ENCODE measurements at regions not wholly inside any gene's neighbourhood (a gene's known extent, or its start where the extent isn't known, plus 50 kb on each side); places are given as distances from the start of the nearest gene placed in this dataset.

DNA sequence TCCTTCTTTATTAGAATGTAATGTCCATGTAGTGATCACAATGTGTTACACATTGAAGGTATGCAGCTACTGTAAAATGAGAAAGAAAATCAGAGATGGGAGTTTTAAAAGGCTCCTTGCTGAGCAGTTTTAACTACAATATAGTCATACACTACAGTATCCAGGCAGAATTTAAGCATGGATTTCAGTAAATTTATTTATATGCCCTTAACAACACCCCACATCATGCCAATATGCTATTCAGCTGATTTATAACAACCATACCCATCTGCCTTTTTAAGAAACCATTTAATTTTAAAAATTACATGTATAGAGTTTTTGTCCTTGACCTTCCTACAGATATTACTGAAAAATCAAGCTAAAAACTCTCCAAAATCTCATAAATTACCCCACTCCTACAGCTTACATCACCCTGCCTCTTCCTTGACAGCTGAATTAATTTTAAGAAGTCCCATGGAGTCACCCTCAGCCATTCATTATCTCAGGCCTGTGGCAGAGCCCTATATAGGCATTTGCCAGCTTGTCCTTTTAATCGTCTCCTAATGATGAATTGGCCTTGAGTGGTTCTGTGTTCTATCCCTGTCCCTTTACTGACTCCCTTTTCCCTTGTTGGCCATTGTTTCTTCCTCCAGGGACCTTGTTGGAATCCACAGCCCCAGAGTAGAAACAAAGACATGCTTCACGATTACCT lies 797.6 kb upstream of the ARRDC4 start:
- DNase-seq (ENCODE audit: low read depth in 1 of 2, low spot score in 1 of 2), result no peak
- no peaks in the 10 kb centered on the region for H3K27me3 ChIP-seq
- H3K4me1 ChIP-seq (ENCODE audit: low read depth), result no peaks in the 10 kb centered on the region
- H3K9me3 ChIP-seq (ENCODE audit: low read depth), result no peaks in the 10 kb centered on the region
- H3K27ac ChIP-seq, result no peak overlapping the region
- no peaks in the 10 kb centered on the region for H3K36me3 ChIP-seq
- TF ChIP-seq, protein P1, sequence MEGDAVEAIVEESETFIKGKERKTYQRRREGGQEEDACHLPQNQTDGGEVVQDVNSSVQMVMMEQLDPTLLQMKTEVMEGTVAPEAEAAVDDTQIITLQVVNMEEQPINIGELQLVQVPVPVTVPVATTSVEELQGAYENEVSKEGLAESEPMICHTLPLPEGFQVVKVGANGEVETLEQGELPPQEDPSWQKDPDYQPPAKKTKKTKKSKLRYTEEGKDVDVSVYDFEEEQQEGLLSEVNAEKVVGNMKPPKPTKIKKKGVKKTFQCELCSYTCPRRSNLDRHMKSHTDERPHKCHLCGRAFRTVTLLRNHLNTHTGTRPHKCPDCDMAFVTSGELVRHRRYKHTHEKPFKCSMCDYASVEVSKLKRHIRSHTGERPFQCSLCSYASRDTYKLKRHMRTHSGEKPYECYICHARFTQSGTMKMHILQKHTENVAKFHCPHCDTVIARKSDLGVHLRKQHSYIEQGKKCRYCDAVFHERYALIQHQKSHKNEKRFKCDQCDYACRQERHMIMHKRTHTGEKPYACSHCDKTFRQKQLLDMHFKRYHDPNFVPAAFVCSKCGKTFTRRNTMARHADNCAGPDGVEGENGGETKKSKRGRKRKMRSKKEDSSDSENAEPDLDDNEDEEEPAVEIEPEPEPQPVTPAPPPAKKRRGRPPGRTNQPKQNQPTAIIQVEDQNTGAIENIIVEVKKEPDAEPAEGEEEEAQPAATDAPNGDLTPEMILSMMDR (IDR thresholded peaks at IDR 0.05; ENCODE audit: low read depth, low read length), result no peak
- no peak overlapping the region for H3K4me3 ChIP-seq

DNA sequence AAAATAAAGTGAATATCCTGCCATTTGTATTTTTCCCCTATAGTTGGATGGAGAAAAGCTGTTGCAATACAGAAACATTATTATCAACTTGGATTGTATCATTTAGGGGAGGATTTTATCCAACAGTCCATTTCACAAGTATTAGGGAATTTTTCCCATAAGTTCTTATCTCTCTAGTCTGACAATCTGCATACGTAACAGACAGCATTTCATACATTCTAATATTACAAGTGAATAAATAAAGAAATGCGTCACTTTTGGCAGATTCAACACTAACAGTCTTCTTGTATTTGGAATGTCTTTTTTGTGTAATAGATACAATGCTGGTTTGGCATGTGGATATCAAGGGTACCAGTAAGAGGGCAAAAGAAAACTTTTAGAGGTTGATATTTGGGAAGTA lies 795.3 kb upstream of the ARRDC4 start:
- Histone ChIP-seq H3K36me3 (no peaks in the 10 kb centered on the region), H3K27me3 (no peaks in the 10 kb centered on the region), H3K9me3 (ENCODE audit: low read depth) (no peaks in the 10 kb centered on the region), H3K4me1 (ENCODE audit: low read depth) (peaks cover 2% of the 10 kb centered on the region), H3K27ac (no peak overlapping the region), H3K4me3 (no peak overlapping the region)
- DNase-seq (ENCODE audit: low read depth in 1 of 2, low spot score in 1 of 2), result peak in 1 of 2 donors; percentile 25
- TF ChIP-seq, protein P1 (IDR thresholded peaks at IDR 0.05; ENCODE audit: low read depth, low read length), result no peak

DNA sequence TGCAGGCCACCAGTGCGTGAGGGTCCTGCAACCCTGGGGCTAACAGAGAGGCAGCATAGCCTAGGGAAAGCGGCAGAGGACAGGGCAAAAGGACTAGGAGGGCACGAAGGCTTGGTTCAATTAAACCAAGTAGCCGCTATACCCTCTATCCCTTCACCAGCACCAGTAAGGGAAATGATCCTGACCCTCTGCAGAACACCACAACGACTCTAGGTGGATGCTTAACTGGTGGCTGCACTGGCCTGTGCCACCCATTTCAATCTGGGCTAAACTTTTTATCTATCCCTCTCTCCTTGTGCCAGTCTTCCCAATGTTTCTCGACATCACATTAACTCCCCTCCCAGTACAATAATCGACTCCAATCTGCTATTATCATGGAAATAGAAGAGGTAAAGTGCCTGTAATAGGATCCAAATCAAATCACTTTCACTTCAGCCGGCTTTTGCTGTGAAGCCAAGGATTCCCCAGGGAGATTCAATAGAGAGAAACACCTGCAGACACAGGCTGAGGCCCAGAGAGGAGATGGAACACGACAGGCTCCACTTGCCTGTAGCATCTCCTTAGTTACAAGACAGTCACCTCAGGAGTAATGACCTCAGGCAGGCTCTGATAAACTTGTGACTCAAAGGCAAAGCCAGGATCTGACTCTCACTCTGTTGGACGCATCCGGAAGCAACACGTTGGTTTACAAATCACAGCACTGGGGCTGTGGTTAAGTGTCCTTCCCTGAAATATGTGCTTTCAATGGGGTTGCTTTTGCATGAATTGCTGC lies 791.6 kb upstream of the ARRDC4 start:
- H3K36me3 ChIP-seq, result no peaks in the 10 kb centered on the region
- H3K27ac ChIP-seq, result no peak overlapping the region
- H3K27me3 ChIP-seq, result no peaks in the 10 kb centered on the region
- H3K9me3 ChIP-seq (ENCODE audit: low read depth), result no peaks in the 10 kb centered on the region
- TF ChIP-seq, protein P1 (IDR thresholded peaks at IDR 0.05; ENCODE audit: low read depth, low read length), result no peak
- no peak overlapping the region for H3K4me3 ChIP-seq
- H3K4me1 ChIP-seq (ENCODE audit: low read depth), result peaks cover 13% of the 10 kb centered on the region
- no peak for DNase-seq (ENCODE audit: low read depth in 1 of 2, low spot score in 1 of 2)

DNA sequence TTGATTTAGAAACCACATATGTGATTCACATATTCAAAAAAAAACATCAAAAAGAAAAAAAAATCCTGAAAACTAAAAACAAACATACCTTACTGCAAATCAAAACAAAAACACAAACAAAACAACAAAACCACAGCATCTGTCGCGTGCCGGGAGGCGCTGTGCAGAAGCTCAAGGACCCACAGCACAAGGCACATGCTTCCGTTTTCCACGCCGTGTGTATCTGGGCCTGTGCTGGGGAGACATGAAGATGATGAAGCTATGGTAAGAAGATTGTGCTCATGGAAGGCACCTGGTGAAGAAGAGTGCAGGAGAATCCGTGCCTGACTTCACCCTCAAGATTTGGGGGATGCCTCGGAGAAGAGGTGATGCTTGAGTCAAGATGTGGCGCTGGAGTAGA lies 788.9 kb upstream of the ARRDC4 start:
- DNase-seq (ENCODE audit: low read depth in 1 of 2, low spot score in 1 of 2), result no peak
- H3K27ac ChIP-seq, result no peak overlapping the region
- H3K9me3 ChIP-seq (ENCODE audit: low read depth), result no peaks in the 10 kb centered on the region
- TF ChIP-seq, protein P1 (IDR thresholded peaks at IDR 0.05; ENCODE audit: low read depth, low read length), result no peak
- peaks cover 18% of the 10 kb centered on the region for H3K4me1 ChIP-seq (ENCODE audit: low read depth)
- H3K36me3 ChIP-seq, result no peaks in the 10 kb centered on the region
- no peak overlapping the region for H3K4me3 ChIP-seq
- no peaks in the 10 kb centered on the region for H3K27me3 ChIP-seq

DNA sequence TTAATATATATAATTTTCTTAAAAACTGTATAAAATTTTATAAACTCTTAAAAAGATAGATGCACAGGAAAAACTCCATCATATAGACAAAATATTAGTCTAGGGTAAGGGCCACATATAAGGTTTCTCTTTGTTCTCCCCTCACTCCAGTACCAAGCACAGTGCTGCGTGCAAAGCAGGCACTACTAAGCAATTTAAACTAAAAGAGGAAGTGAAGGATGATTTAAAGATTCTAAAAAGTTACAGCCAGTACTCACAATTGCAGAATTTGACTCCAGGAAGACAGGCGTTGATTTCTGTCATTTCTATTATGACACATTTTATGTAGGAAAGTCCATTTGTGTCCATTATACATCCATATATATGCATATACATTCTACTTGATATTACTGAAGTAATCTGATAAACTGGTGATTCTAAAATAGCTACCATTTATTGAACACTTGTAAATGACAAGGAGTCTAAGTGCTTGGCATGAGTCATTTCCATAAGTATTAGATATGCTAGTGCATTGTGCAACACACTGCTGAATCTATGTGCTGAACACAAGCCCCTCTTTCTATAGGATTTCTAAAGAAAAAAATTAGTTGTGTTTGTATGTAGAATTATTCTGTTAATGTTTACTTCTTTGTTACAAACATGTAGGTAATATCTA lies 785.5 kb upstream of the ARRDC4 start:
- Histone ChIP-seq H3K36me3 (no peaks in the 10 kb centered on the region), H3K27me3 (no peaks in the 10 kb centered on the region), H3K4me1 (ENCODE audit: low read depth) (peaks cover 27% of the 10 kb centered on the region), H3K4me3 (no peak overlapping the region), H3K9me3 (ENCODE audit: low read depth) (no peaks in the 10 kb centered on the region), H3K27ac (no peak overlapping the region)
- TF ChIP-seq, protein P1 (IDR thresholded peaks at IDR 0.05; ENCODE audit: low read depth, low read length), result no peak
- no peak for DNase-seq (ENCODE audit: low read depth in 1 of 2, low spot score in 1 of 2)
